Heart left ventricle (tissue), 13 donors: ENCODE measurements at regions not wholly inside any gene's neighbourhood (a gene's known extent, or its start where the extent isn't known, plus 50 kb on each side); places are given as distances from the start of the nearest gene placed in this dataset.

ENCODE experiments used
- CTCF ChIP-seq, 12 donors: fragments of 200-600 bp; sonication (generic) in 4 of 12; IDR thresholded peaks; one replicate each; pipeline versions ENCODE4 v1.5.0 to v1.8.0; 2018 to 2022; ENCODE audit warnings: antibody characterized with exemption in 12 of 12, mild to moderate bottlenecking in 5 of 12
- POLR2A ChIP-seq, 2 donors: fragments of 450-650 bp; IDR thresholded peaks; one replicate each; pipeline ENCODE4 v1.6.1; 2017; ENCODE audit warnings: antibody characterized with exemption in 2 of 2, mild to moderate bottlenecking in 2 of 2, moderate library complexity in 2 of 2
- donor health status: ischemic (EF 13 %, LVEDD 7.1; RV severe dilation, severe dysfunction).
- donor health status: DM: no; HTN: yes; CAD: no.
- donor health status: DM: no; HTN: no; CAD: no.
- donor health status: ischemic (EF 25% LVEDD 6.9; RV normal size, moderate dysfunction).
- donor health status: ischemic (EF 25% LVEDD 5.7; RV mildly dilated, moderate dysfunction).
- donor health status: ischemic (EF 35%, LVEDD 5.7; RV mildly dilated, moderate dysfunction).
- donor health status: nonischemic (EF 11% LVEDD 7.7; RV severe dilation, severe dysfunction).
- donor health status: DM: yes; HTN: yes; CAD: no.
- donor health status: PGD.
- donor health status: ischemic (EF 29% LVEDD 5.4; RV normal size, mild dysfunction).
- donor health status: nonischemic (EF 23%, LVEDD 6.1; RV moderate dilation, normal function).

DNA sequence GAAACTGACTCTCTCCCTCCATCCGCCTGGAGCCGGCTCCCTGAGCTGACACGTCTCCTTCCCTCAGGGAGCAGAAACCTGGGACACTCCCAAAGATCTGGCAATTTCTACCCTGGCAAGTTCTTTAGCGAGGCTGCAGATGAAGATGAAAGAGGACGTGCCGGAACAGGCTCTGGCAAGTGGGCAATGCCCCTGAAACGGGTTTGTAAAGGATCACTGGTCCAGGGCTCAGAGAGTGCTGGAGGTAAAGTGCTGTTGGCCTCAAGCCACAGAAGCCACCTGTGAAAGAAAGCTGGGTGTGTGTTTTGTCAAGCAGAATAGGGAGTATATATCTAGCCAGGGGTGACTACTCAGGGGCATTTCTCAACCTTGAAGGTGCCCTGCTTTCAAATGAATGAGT is 131.4 kb upstream of the ATP6AP2 start:
- TF ChIP-seq POLR2A (IDR thresholded peaks at IDR 0.05) (no peak), CTCF (IDR thresholded peaks at IDR 0.05) (no peak)
